ENCODE measurements at regions not wholly inside any gene's neighbourhood (a gene's known extent, or its start where the extent isn't known, plus 50 kb on each side); places are given as distances from the start of the nearest gene placed in this dataset.

DNA sequence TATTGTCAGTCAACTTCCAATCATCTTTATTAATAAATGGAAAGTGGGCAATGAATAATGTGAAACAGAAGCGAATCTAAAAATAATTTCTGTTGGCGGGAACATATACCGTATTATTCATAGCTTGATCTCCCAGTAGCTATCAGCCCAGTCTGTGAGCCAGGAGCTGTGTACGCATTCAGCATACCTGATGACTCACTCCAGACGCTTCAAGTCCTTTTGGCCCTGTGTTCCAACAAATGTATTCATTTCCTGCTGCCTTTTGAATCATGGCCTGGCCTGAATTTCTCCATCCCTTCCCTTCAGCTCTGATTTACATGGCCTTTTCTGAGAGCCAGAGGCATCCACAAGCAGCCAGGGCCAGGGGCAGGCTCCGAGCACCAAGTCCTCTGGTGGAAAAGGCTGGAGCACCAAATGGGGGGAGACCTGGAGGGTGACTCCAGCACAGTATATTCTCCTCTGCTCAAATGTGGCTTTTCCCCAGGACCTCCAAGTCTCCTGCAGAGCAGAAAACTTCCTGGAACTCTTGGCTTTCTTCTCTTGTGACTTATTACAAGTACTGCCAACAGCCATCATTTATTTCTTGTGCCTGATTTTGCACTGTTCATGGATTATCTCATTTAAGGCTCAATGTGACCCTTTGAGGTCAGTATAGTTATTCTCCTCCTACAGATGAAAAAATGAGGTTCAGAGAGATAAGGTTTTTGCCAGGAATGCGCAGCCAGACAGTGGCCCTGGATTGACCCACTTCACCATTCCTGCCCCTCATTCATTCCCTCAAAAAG, 108.7 kb downstream of the EN1 start:
- no peak for DNase-seq

DNA sequence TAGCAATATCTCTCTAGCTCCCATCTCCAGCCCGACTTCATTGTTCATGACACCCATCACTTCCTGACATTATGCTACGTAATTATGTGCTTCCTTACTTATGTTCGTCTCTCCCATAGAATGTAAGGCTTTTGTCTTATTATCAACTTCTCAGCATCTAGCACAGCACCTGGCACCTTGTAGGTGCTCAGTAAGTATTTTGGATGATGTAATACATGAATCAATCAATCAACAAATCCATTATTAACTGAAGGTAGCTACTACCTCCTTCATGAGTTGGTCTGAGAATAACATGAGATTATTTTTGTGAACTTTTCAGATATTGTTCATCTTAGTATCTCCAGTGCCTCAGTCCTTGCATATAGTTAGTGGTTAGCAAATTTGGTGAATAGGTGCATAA, 109.3 kb downstream of the EN1 start:
- no peak for DNase-seq

DNA sequence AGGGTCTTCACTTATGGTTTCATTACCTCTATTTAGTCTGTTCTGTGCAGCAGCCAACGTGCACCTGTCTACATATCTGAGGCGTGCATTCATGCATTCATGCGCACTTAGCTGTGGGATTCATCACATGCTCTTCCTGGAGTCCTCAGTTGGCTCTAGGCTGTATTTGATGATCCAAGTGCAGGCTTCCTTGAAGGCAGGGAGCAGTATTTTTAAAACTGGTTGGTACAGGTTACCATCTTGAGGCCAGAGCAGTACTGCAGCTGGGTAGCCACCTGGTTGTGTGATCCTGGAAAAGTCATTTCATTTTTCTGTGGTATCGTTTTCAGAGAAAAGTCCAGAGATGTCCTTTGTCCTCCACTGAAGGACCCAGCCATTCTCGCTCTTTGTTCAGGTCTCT, 109.8 kb downstream of the EN1 start:
- no peak for DNase-seq

DNA sequence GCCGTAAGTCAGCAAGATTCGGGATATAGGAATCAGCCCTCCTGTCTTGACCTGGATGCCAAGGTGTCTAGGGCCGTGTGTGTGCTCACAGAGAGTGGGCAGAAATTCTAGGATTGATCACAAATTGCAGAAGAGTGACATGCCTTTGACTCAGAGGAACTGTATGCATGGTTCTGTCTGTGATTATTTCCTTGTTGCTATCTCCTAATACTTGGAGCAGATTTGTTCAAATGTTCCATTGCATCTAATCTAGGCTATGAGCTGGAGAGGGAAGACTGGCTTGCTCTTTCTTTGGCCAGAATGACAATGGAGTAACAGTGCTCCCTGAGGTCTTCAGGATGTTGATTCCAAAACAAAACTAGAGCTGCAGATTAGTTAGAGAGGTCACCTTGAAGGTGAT, 115.0 kb downstream of the EN1 start:
- no peak for DNase-seq

DNA sequence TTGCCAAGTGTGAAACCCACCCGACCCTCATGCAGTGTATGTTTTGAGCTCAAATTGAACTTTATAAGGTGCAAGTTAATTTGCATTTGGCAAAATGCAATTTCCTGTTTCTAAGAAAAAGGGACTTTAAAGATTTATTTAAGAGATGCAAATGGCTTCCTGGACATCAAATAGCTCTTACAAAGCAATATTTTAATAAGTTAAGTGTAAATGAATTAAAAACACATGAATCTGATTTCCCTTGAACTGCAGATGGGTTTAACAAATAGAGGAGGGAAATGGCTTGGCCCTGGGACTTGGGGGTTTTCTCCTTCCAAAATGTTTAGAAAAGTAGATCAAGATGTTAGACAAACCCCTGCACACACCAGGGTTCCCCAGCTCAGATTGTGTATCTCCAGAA, 116.0 kb downstream of the EN1 start:
- DNase-seq: no peak

DNA sequence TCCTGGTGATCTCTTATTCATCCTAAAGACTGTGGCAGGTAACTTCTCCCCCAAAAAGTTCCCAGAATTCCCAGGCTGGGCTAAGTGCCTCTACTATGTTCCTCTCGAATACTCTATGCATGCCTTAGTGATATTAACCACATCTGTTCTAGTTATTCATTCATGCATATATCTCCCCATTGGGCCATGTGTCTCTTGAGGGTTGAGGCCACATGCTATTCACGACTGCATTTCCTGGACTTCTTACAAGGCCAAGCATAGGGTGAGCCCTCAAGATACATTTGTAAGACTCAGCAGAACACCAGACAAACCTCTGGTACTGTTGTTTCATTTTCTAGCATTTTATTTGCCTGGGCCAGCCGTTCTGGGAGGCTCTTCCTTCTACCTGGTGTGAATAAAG, 117.0 kb downstream of the EN1 start:
- DNase-seq: no peak

DNA sequence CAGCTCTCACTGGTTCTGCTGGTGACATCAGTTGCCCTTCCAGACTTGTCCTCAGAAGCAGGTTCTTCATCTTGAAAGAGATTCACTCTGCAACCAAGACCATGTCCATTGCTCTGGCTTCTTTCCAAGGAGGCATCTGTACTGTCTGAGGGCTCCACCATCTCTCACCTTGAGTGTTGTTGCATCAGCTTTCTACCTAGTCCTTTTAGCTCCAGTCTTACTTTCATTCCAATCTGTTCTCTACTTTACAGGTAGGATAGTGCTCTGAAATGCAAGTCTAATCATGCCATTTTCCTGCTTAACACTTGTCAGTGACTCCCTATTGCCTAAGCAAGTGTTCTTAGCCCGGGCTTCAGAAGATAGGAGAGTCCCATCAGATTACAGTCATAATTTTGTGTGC, 117.7 kb downstream of the EN1 start:
- DNase-seq: no peak

DNA sequence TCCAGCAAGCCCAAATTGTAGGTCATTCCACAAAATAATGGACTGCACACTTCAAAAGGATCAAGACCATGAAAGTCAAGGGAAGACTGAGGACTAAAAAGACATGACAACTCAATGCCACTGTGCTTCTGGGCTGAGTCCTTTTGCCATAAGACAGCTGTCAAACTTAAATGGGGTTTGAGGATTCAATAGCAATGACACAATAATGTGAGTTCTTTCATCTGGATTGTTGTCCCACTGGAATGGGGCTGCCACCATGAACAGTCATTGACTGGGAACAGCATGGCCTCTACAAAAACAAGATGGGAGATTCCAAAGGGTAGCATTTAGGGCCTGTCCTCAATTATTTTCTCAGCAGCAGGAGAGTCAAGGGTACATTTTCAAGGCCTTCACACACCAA, 118.5 kb downstream of the EN1 start:
- no peak for DNase-seq

DNA sequence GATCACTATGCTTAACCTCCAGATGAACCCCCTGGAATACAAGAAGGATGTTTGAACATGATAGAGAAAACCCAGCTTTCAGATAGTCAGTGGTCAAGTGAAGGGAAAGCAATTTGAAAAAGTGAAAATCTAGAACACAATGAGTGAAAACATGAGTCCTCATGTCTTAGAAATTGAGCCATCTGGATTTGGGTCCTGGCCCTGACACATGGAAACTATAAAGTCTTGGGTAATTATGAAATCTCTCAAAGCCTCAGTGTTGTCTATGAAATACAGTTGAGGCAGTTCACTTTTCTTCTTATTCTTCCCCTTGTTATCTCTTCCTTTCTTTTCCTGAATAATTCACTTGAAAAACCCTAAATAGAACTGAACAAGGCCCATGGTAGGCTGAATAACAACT, 120.6 kb downstream of the EN1 start:
- no peak for DNase-seq

DNA sequence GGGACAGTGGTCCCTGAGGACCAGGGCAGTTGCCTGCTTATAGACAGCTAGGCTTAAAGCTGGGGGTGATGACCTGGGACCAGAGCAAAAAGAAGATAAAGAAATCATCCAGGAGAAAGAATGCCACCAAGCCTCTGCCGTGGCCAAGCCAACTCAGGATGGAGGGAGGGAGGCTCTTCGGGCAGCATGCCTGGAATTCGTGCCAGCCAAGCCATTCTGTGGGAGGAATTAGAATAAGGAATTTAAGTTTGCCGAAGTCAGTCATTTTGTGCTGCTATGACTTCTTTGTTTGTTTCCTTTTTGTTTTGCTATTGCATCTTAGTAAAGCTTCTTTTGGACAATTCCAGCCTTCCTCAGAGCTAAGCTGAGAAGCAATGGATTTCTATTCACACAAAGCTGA, 124.1 kb downstream of the EN1 start:
- DNase-seq: no peak

DNA sequence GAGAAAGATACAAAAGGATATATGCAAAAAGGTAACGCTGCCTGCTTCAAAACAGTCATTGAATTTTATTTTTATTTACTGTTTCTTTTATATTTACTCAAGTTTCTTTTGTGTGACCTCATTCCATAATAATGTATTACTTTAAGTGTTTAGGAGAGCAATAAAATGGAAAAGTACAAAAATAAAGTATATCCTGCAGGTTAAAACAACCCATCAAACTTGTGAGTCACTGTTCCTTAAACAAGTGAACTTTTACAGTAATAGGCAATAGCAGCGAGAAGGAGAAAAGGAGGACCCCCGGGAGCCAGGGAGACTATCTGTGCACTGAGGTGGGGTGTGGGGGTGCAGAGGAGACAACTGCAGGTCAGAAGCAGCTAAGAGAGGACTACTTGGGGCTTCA, 124.5 kb downstream of the EN1 start:
- no peak for DNase-seq

DNA sequence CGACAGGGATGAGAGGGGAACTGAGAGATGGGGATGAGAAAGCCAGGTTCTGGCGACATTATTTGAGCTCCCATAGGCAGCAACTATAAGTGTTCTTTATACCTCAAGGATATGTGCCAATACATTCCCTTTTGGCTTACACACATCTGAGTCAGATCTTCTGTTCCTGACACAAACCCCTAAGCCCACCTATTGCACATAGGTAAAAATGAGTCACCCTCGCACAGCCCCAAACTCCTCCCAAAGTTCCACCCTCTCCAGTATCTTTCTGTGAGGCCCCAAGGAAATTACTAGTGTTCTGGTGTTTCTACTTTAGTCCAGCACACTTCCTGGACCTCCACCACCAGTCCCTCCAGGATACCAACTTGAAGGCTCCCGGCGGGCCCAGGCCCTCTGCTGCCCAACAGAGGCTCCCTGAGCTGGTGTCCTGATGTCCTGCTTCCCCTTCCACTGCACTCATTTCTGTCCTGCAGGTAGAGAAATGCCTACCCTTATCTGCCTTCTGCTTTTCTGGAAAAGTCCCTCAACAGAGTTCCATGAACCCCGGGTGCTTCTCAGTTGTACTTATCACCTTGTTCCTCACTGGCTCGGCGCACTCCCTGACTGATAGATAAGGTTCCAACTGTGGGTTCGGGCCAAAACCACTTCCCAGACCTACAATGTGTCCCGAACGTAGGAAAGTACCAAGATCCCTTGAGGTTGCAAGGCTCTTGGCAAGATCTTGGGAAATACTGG, 125.5 kb downstream of the EN1 start:
- no peak for DNase-seq

DNA sequence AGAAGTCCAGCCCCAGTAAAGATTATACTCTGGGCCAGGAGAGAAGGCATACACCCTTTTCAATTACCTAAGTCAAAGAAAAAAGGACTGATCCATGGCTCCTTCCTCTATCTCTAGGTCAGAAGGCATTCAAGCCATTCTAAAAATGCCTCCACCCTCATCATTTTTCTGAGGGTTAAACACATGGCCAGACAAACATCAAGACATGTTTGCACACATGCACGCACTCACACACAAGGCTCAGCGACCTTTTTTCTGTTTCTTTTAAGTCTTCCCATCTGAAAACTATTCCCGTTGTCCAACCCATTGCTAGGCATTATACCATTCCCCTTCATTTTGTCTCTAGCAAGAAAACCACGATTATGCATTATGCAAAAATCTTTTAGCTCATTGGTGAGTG, 126.6 kb downstream of the EN1 start:
- DNase-seq: no peak

DNA sequence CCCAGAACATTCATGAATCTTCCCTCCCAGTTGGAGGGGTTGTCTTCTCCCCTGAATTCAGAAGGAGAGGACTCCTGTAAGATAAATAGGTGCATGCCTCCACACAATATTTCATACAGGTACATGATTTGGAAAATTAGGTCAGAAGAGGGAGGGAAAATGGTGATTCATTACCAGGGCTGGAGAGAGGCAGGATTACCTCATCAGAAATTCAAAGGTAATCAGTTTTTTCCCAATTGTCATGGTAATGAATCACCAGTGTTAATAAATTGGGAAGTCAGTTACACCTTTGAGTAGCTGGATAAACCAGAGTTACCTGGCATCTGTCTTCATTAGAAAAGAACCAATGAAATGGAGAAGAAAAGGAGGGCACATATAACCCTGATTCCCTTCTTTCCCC, 128.5 kb downstream of the EN1 start:
- DNase-seq: no peak

DNA sequence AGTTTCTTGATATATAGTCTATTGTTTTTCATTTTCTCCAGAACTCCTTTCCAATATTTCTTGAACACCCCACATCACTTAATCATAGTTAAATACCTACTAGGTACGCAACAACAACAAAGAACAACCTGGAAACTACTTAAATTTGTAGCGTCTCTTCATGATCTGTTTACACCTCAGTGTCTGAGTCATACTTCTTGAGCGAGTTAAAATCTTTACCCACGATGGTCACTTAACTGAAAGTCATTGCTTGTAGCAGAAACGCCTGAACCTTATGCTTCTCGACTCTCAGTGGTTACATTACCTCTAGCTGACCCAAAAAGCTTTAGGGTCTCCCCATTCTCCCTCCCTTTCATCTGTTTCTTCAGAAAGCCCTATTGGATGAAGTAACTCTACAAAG, 131.3 kb downstream of the EN1 start:
- no peak for DNase-seq

DNA sequence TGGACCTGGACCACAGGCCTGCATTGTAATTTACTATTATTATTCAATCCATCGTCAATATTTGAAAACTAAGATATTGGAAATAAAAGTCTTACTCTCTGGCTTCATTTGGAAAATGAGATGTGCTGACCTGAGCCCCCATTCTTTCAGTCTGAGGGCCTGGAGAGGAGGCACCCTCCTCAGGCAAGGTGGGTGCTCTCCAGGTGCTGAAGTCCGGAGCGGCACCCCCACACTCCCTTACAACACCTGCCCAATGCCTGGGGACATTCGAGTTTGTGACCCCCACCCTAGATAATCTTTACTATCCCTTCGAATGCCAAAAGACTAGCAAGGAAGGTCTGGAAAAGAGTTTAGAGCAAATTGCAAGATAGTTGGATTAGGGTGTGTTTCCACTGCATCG, 133.3 kb downstream of the EN1 start:
- no peak for DNase-seq

DNA sequence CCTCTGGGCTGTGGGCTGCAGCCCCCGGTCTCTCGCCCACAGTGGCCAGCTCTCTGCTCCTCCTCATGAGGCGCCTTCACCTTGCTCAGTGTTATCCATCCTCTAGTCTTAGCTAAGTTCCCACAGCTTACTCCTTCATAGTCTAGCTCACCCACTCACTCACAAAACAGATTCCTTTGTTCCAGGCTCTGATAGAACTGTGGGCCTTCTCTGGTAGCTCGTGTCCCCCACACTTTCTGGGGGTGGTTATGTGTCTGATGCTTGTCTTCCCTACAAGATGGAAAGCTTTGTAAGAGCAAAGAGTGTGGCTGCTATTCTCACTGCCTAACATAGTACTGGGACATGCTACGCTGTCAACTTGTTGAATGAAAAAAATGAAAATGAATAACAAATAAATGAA, 135.8 kb downstream of the EN1 start:
- DNase-seq: no peak

DNA sequence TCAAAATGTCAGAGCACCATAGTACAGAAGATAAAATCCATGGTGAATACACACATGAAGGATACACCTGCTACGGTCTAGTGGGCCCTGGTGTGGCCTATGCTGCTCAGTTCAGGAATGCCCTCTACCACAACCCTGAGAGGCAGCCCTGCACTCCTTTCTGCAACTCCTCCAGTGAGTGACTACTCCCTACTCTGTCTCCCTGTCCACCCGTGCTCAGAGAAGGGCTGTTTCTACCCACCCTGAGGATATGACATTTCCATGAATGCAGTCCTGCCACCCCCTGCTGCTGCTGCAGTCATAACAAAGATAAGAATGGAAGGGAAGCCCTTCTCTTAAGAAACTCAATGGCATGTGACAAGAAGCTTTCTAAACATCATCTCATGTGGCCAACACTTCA, 137.0 kb downstream of the EN1 start:
- DNase-seq: no peak

DNA sequence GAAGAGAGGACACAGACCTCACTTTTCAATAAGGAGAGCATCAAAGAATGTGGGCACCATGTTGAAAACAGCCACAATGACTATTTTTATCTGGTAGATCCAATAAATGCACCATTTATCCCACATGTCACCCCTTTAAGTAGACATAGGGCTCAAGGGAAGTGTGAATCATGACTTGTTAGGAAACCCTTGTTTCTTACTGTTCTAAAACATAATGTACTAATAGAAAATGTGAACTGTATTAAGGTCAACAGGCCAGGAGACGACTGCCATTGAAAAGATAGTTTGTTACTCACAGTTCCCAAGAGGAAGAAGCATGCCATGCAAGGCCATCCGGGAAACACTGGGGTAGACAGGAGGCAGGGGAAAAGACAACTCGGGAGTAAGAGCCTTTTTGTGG, 137.7 kb downstream of the EN1 start:
- no peak for DNase-seq

DNA sequence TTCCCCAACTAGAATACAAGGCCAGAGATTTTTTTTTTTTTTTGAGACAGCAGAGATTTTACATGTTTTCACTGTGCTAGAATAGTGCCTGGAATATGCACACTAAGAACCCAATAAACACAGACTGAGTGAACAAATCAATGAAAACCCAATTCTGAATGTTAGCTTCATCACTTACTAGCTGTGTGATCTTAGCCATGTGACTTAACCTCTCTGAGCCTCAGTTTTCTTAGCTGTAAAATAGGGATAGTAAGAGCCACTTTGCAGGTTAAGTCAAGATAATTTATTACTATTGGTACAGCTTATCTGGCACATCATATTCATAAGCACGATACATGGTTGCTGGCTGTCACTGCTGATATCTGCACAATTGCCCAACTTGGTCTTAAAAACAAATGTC, 140.6 kb downstream of the EN1 start:
- DNase-seq: no peak

DNA sequence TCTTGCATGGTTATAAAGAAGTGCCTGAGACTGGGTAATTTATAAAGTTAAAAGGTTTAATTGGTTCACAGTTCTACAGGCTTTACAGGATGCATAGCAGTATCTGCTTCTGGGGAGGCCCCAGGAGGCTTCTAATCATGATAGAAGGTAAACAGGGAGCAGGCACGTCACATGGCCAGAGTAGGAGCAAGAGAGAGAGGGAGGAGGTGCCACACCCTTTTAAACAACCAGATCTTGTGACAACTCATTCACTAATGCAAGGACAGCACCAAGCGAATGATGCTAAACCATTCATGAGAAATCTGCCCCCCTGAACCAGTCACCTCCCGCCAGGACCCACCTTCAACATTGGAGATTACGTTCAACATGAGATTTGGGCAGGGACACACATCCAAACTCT, 141.1 kb downstream of the EN1 start:
- no peak for DNase-seq

DNA sequence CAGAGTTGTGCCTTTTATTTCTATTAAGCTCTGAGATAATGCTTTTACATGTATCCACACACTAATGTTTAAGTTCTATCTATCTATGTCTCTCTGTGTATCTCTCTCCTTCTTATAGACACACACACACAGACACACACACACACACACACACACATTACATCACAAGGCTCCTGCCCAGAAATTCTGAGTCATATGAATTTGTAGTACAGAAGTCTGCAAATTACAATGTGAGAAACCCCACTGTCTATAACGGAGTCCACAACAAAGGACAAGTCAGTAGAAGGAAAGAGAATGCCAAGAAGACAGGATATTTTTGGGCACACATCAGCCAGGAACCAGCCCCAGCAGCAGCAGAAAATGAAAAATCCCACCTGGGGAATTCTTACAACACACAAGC, 142.4 kb downstream of the EN1 start:
- DNase-seq: no peak

DNA sequence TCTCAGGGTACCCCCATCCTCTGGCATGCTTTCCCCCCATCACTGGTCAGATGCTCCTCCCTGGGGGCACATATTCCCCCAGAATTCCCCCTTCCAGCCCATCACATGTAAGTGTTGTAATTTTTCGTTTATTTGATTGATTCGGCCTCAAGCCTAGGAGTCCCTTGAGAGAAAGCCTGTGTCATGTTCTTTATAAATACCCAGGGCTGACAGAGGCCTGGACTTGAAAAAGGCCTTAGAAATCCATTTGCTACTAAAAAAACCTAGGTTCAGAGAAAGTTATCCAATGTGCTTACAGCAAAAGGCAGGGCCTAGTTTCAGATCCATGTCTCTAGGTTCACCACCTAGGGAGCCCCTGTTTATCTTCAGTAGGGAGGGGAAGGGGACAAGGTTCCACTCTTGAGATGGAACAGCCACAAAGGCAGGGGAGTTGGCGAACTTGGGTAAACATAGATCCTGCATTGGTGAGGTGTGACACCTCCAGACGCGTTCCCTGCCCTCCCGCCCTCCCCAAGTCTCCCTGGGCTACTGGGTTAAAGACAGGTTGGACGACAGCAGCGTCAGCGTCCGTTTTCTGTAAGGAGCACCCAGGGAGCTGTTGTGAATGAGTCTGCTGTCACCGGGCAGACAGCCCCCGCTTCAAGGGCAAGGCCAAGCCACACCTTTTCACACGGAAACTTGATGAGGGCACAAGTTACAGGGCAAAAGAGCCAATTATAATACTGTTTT, 147.8 kb downstream of the EN1 start:
- DNase-seq: no peak

DNA sequence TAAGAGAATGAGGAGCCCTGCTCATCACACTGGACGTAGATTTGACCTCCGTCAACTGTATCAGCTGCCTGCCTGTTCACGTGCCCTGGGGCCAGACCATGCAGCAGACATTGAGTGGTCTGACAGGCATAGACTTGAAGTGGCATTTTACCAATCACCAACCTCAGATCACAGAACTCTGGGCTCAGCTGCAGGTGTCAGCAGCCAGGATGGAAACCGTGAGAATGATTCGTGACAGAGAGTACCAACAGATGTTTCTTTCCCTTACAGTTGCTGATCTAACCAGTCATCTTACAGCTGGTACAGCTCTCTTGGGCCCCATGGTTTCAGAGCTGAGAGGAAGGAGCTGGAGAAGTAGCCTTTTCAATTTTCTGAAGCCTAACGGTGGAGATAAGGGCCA, 148.9 kb downstream of the EN1 start:
- DNase-seq: no peak

All from C1 segment of cervical spinal cord (tissue), 14 donors.